ENCODE measurements at regions not wholly inside any gene's neighbourhood (a gene's known extent, or its start where the extent isn't known, plus 50 kb on each side); places are given as distances from the start of the nearest gene placed in this dataset.

GRCh38 chr3:74443102-74443501, 171.4 kb downstream of the CNTN3 start:
- Mint-ChIP-seq H3K27ac (no peak overlapping the region), H3K4me1 (no peaks in the 10 kb centered on the region), H3K27me3 (ENCODE audit: insufficient read depth, low read depth) (no peaks in the 10 kb centered on the region), H3K9me3 (no peaks in the 10 kb centered on the region), H3K36me3 (no peaks in the 10 kb centered on the region), H3K4me3 (no peak overlapping the region)
- H3K4me1 ChIP-seq, result no peaks in the 10 kb centered on the region
- no peaks in the 10 kb centered on the region for H3K27me3 ChIP-seq
- no peak for TF ChIP-seq CTCF (IDR thresholded peaks at IDR 0.05)
- no peak overlapping the region for H3K9ac ChIP-seq
- no peaks in the 10 kb centered on the region for H3F3A ChIP-seq (ENCODE audit: low read depth)
- no peak overlapping the region for H3K27ac ChIP-seq
- H3K9me3 ChIP-seq (ENCODE audit: low read depth), result no peaks in the 10 kb centered on the region
- no peaks in the 10 kb centered on the region for H3K36me3 ChIP-seq
- no peaks in the 10 kb centered on the region for H3K79me2 ChIP-seq (ENCODE audit: low read depth)
- DNase-seq (ENCODE audit: low spot score), result no peak
- H3K4me2 ChIP-seq, result no peak overlapping the region
- H4K20me1 ChIP-seq (ENCODE audit: low read depth), result no peaks in the 10 kb centered on the region
- no peak overlapping the region for H2AFZ ChIP-seq (replicated peaks)
- H3K4me3 ChIP-seq, result no peak overlapping the region

GRCh38 chr3:74442683-74443082, 171.8 kb downstream of the CNTN3 start:
- no peak for TF ChIP-seq EZH2 (IDR thresholded peaks at IDR 0.05)
- TF ChIP-seq CTCF (IDR thresholded peaks at IDR 0.05), result no peak
- TF ChIP-seq EZH2phosphoT487 (IDR thresholded peaks at IDR 0.05), result no peak
- Histone ChIP-seq H3K9ac (no peak overlapping the region), H3K79me2 (ENCODE audit: low read depth) (no peaks in the 10 kb centered on the region), H3K4me1 (no peaks in the 10 kb centered on the region), H3K9me3 (ENCODE audit: low read depth) (no peaks in the 10 kb centered on the region), H3K4me3 (no peak overlapping the region), H4K20me1 (ENCODE audit: low read depth) (no peaks in the 10 kb centered on the region), H3F3A (ENCODE audit: low read depth) (no peaks in the 10 kb centered on the region), H3K4me2 (no peak overlapping the region), H3K36me3 (no peaks in the 10 kb centered on the region), H2AFZ (replicated peaks) (no peak overlapping the region), H3K27me3 (no peaks in the 10 kb centered on the region), H3K27ac (no peak overlapping the region)
- Mint-ChIP-seq H3K36me3 (no peaks in the 10 kb centered on the region), H3K9me3 (no peaks in the 10 kb centered on the region), H3K4me1 (no peaks in the 10 kb centered on the region), H3K27ac (no peak overlapping the region), H3K4me3 (no peak overlapping the region), H3K27me3 (ENCODE audit: insufficient read depth, low read depth) (no peaks in the 10 kb centered on the region)
- DNase-seq (ENCODE audit: low spot score), result no peak

- Histone ChIP-seq H3K4me1 (no peaks in the 10 kb centered on the region), H3F3A (ENCODE audit: low read depth) (no peaks in the 10 kb centered on the region), H3K4me2 (no peak overlapping the region), H2AFZ (replicated peaks) (no peak overlapping the region), H3K27me3 (no peaks in the 10 kb centered on the region), H3K9me3 (ENCODE audit: low read depth) (no peaks in the 10 kb centered on the region), H3K79me2 (ENCODE audit: low read depth) (no peaks in the 10 kb centered on the region), H3K9ac (no peak overlapping the region), H3K36me3 (no peaks in the 10 kb centered on the region), H4K20me1 (ENCODE audit: low read depth) (no peaks in the 10 kb centered on the region), H3K4me3 (no peak overlapping the region), H3K27ac (no peak overlapping the region)
- Mint-ChIP-seq H3K27ac (no peak overlapping the region), H3K4me3 (no peak overlapping the region), H3K36me3 (no peaks in the 10 kb centered on the region), H3K9me3 (no peaks in the 10 kb centered on the region), H3K27me3 (ENCODE audit: insufficient read depth, low read depth) (no peaks in the 10 kb centered on the region), H3K4me1 (no peaks in the 10 kb centered on the region)
- DNase-seq (ENCODE audit: low spot score), result no peak
- TF ChIP-seq CTCF (IDR thresholded peaks at IDR 0.05) (no peak), EZH2 (IDR thresholded peaks at IDR 0.05) (no peak), EZH2phosphoT487 (IDR thresholded peaks at IDR 0.05) (no peak)
Observed at GRCh38 chr3:74442068-74442467, 172.4 kb downstream of the CNTN3 start.

GRCh38 chr3:74436184-74436583, 178.3 kb downstream of the CNTN3 start:
- H4K20me1 ChIP-seq (ENCODE audit: low read depth), result no peaks in the 10 kb centered on the region
- H3K4me1 ChIP-seq, result no peaks in the 10 kb centered on the region
- no peaks in the 10 kb centered on the region for H3K79me2 ChIP-seq (ENCODE audit: low read depth)
- H2AFZ ChIP-seq (replicated peaks), result no peak overlapping the region
- Mint-ChIP-seq H3K4me1 (no peaks in the 10 kb centered on the region), H3K4me3 (no peak overlapping the region), H3K36me3 (no peaks in the 10 kb centered on the region), H3K27me3 (ENCODE audit: insufficient read depth, low read depth) (no peaks in the 10 kb centered on the region), H3K27ac (no peak overlapping the region), H3K9me3 (no peaks in the 10 kb centered on the region)
- H3K27ac ChIP-seq, result no peak overlapping the region
- no peaks in the 10 kb centered on the region for H3K27me3 ChIP-seq
- H3K4me2 ChIP-seq, result no peak overlapping the region
- H3K9me3 ChIP-seq (ENCODE audit: low read depth), result no peaks in the 10 kb centered on the region
- no peaks in the 10 kb centered on the region for H3F3A ChIP-seq (ENCODE audit: low read depth)
- H3K36me3 ChIP-seq, result no peaks in the 10 kb centered on the region
- no peak for DNase-seq (ENCODE audit: low spot score)
- no peak overlapping the region for H3K9ac ChIP-seq
- TF ChIP-seq CTCF (IDR thresholded peaks at IDR 0.05) (no peak), EZH2phosphoT487 (IDR thresholded peaks at IDR 0.05) (no peak), EZH2 (IDR thresholded peaks at IDR 0.05) (no peak)
- H3K4me3 ChIP-seq, result no peak overlapping the region

Data from neural progenitor cell (in vitro differentiated cells).